ENCODE measurements at regions not wholly inside any gene's neighbourhood (a gene's known extent, or its start where the extent isn't known, plus 50 kb on each side); places are given as distances from the start of the nearest gene placed in this dataset.

- TF ChIP-seq CTCF (conservative IDR thresholded peaks at IDR 0.05; ENCODE audit: low read depth in 2 of 2) = no peak
- no peak for TF ChIP-seq EZH2 (IDR thresholded peaks at IDR 0.05; ENCODE audit: low read depth, unreplicated experiment)
- no peak for TF ChIP-seq POLR2AphosphoS5 (IDR thresholded peaks at IDR 0.05; ENCODE audit: low read depth)
- no peak for TF ChIP-seq JUNB (IDR thresholded peaks at IDR 0.05; ENCODE audit: unreplicated experiment)
- no peak for TF ChIP-seq EZH2phosphoT487 (IDR thresholded peaks at IDR 0.05; ENCODE audit: unreplicated experiment)
- TF ChIP-seq ETS1 (IDR thresholded peaks at IDR 0.05) = no peak
- TF ChIP-seq REST (IDR thresholded peaks at IDR 0.05; ENCODE audit: unreplicated experiment) = no peak
- no peak for TF ChIP-seq CREB1 (CRISPR knock-in tag; IDR thresholded peaks at IDR 0.05; ENCODE audit: low read depth)
- TF ChIP-seq ZNF331 (CRISPR knock-in tag; IDR thresholded peaks at IDR 0.05; ENCODE audit: low read depth) = no peak
- TF ChIP-seq STAT1 (IDR thresholded peaks at IDR 0.05; ENCODE audit: unreplicated experiment) = no peak
- no peak for TF ChIP-seq ZNF114 (CRISPR knock-in tag; IDR thresholded peaks at IDR 0.05)
- TF ChIP-seq ZNF462 (CRISPR knock-in tag; IDR thresholded peaks at IDR 0.05) = no peak
- no peak for TF ChIP-seq NANOG (IDR thresholded peaks at IDR 0.05; ENCODE audit: borderline replicate concordance)
Measured at GRCh38 chr9:87245271-87245670, 252.4 kb upstream of the DAPK1 start.
